K562 (cell line): ENCODE measurements at regions not wholly inside any gene's neighbourhood (a gene's known extent, or its start where the extent isn't known, plus 50 kb on each side); places are given as distances from the start of the nearest gene placed in this dataset.

Experiments used
- CHD7 ChIP-seq: fragments of 200-600 bp; sonication (generic); IDR thresholded peaks from one replicate; pipeline ENCODE4 v1.6.1; 2012; ENCODE audit warnings: mild to moderate bottlenecking, low read depth, low read length, inconsistent platforms

GRCh38 chr5:96157841-96158291 is 196.2 kb upstream of the ELL2 start (continued):
- TF ChIP-seq CHD7: no peak
- TF ChIP-seq, all 486 proteins: peak for 0
